ENCODE measurements at regions not wholly inside any gene's neighbourhood (a gene's known extent, or its start where the extent isn't known, plus 50 kb on each side); places are given as distances from the start of the nearest gene placed in this dataset.

DNA sequence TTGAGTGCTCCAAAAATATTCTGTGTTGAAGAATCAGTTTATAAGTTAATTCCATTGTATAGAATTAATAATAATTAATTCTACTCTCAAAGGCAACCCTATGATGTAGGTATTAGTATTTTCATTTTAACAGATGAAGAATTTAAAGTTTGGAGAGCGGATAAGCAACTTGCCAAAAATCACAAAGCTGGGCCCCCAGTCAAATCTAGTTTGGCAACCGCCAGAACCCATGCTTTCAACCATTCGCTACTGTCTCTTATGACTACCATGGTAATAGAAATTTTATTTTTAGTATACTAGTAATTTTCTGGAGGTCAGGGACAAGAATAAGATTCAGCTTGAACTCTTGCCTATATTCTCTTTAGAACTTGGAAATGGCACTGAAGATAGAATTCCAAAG is 229.8 kb downstream of the IBTK start:
- H3K9ac ChIP-seq (replicated peaks; ENCODE audit: extremely low read depth, insufficient read depth, low read length): no peak overlapping the region
- DNase-seq (ENCODE audit: low read depth, low spot score): no peak
- POLR2A ChIA-PET: no interaction called here
- H3K36me3 ChIP-seq (ENCODE audit: control insufficient read depth in 2 of 2, extremely low read depth in 1 of 2, insufficient read depth in 2 of 2, low read length in 2 of 2): no peaks in the 10 kb centered on the region
- no peak overlapping the region for H2AFZ ChIP-seq (ENCODE audit: low read depth, low read length)
- no peak overlapping the region for H3K27ac ChIP-seq (ENCODE audit: insufficient read depth, low read depth, low read length)
- BruUV-seq (replicated peaks): no TSS peak
- no peaks in the 10 kb centered on the region for H3K79me2 ChIP-seq (ENCODE audit: control insufficient read depth, insufficient read depth, low read length)
- H3K9me3 ChIP-seq (replicated peaks; ENCODE audit: control insufficient read depth, insufficient read depth, low read length): no peaks in the 10 kb centered on the region
- H3K4me3 ChIP-seq (replicated peaks in 1 of 3; ENCODE audit: insufficient read depth in 1 of 3, low read depth in 1 of 3, low read length in 3 of 3): no peak overlapping the region
- dilution Hi-C loops (cut with MboI; ENCODE audit: extremely low pct_ligation_motif_present, low sequenced_read_pairs): no loop called here
- intact Hi-C loops (cut with micrococcal nuclease): loop anchor here (10.0 kb wide), 1 partner anchor 403 kb away; no protein-coding TSS in a partner anchor
- no peaks in the 10 kb centered on the region for H4K20me1 ChIP-seq (replicated peaks; ENCODE audit: control insufficient read depth, extremely low read depth, insufficient read depth, low read length)
- H3K4me2 ChIP-seq (ENCODE audit: insufficient read depth, low read length): no peak overlapping the region
- TF ChIP-seq, protein P1, sequence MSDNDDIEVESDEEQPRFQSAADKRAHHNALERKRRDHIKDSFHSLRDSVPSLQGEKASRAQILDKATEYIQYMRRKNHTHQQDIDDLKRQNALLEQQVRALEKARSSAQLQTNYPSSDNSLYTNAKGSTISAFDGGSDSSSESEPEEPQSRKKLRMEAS (IDR thresholded peaks at IDR 0.05; ENCODE audit: insufficient read depth, insufficient read length): no peak
- CTCF ChIA-PET: interaction anchor here (1.2 to 2.4 kb wide), 4 partner anchors 11 to 23 kb away, joined by 3 to 13 read pairs (median 6); no protein-coding TSS in a partner anchor
- no peak for FAIRE-seq
- H3K4me1 ChIP-seq (ENCODE audit: control insufficient read depth, extremely low read depth, insufficient read depth, low read length): peaks cover 57% of the 10 kb centered on the region
- no peaks in the 10 kb centered on the region for H3K27me3 ChIP-seq (ENCODE audit: control insufficient read depth in 2 of 2, insufficient read depth in 2 of 2, low read length in 2 of 2)
- no peaks in the 10 kb centered on the region for H3K9me1 ChIP-seq (replicated peaks; ENCODE audit: control insufficient read depth, extremely low read depth, insufficient read depth, low read length)

DNA sequence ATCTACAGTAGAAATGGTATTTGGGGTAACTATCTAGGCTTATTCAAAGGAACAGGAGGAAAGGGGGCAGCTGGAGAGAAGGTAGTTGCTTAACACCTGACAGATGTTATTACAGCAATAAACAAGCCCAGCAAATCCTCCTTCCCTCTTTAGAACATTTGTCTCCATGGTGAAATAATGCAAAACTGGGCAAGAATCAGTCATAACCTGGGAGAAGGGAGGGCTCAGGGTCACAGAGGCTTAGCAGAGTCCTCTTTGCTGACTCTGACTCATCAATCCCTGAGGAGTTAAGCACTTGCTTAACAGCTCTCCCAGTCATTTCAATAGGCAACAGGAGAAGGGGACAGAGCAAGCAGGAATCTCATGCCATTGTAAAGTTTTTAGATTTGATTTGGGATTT is 230.3 kb downstream of the IBTK start:
- ChIA-PET POLR2A (no interaction called here), CTCF (interaction anchor here (1.0 to 2.4 kb wide), 6 partner anchors 11 to 23 kb away, joined by 3 to 13 read pairs (median 4); no protein-coding TSS in a partner anchor)
- dilution Hi-C loops (cut with MboI; ENCODE audit: extremely low pct_ligation_motif_present, low sequenced_read_pairs) (no loop called here), intact Hi-C loops (cut with micrococcal nuclease) (loop anchor here (10.0 kb wide), 1 partner anchor 402 kb away; no protein-coding TSS in a partner anchor)
- no TSS peak for BruUV-seq (replicated peaks)
- no peak overlapping the region for H2AFZ ChIP-seq (ENCODE audit: low read depth, low read length)
- peak; percentile 36 for DNase-seq (ENCODE audit: low read depth, low spot score)
- H3K4me2 ChIP-seq (ENCODE audit: insufficient read depth, low read length): peak overlapping the region; percentile 14
- TF ChIP-seq FOS (IDR thresholded peaks at IDR 0.05; ENCODE audit: borderline replicate concordance, insufficient read depth, low read length): peak; percentile 79
- TF ChIP-seq POLR2AphosphoS5 (IDR thresholded peaks at IDR 0.05; ENCODE audit: insufficient read depth, low read depth, low read length): no peak
- peak; percentile 66 for FAIRE-seq
- no peaks in the 10 kb centered on the region for H3K27me3 ChIP-seq (ENCODE audit: control insufficient read depth in 2 of 2, insufficient read depth in 2 of 2, low read length in 2 of 2)
- H4K20me1 ChIP-seq (replicated peaks; ENCODE audit: control insufficient read depth, extremely low read depth, insufficient read depth, low read length): no peaks in the 10 kb centered on the region
- no peaks in the 10 kb centered on the region for H3K9me3 ChIP-seq (replicated peaks; ENCODE audit: control insufficient read depth, insufficient read depth, low read length)
- no peaks in the 10 kb centered on the region for H3K9me1 ChIP-seq (replicated peaks; ENCODE audit: control insufficient read depth, extremely low read depth, insufficient read depth, low read length)
- no peaks in the 10 kb centered on the region for H3K79me2 ChIP-seq (ENCODE audit: control insufficient read depth, insufficient read depth, low read length)
- H3K9ac ChIP-seq (replicated peaks; ENCODE audit: extremely low read depth, insufficient read depth, low read length): no peak overlapping the region
- H3K4me1 ChIP-seq (ENCODE audit: control insufficient read depth, extremely low read depth, insufficient read depth, low read length): peaks cover 52% of the 10 kb centered on the region
- no peak overlapping the region for H3K4me3 ChIP-seq (replicated peaks in 1 of 3; ENCODE audit: insufficient read depth in 1 of 3, low read depth in 1 of 3, low read length in 3 of 3)
- peak overlapping the region; percentile 6 for H3K27ac ChIP-seq (ENCODE audit: insufficient read depth, low read depth, low read length)
- no peaks in the 10 kb centered on the region for H3K36me3 ChIP-seq (ENCODE audit: control insufficient read depth in 2 of 2, extremely low read depth in 1 of 2, insufficient read depth in 2 of 2, low read length in 2 of 2)

Measured in endothelial cell of umbilical vein (primary cell).